HAP-1 (cell line): ENCODE measurements at regions not wholly inside any gene's neighbourhood (a gene's known extent, or its start where the extent isn't known, plus 50 kb on each side); places are given as distances from the start of the nearest gene placed in this dataset.
"Not testable (repeated sequence)": the region's sequence is repeated elsewhere in the genome, so short reads cannot be mapped to it uniquely, and the experiment has no call there.

ENCODE experiments used
- DNase-seq, 2 experiments: peaks; one replicate each; pipeline ENCODE4 v3.0.0-alpha.2; 2016 to 2020; ENCODE audit warnings: low spot score in 2 of 2
- H3K27me3 ChIP-seq: fragments of 250-450 bp; sonication (Bioruptor Pico); 2 replicates; pipeline ENCODE4 v1.5.1; 2020; ENCODE audit warnings: low read depth, mild to moderate bottlenecking, moderate library complexity
- H3K36me3 ChIP-seq: fragments of 250-450 bp; sonication (Bioruptor Pico); replicated peaks from 2 replicates; pipeline ENCODE4 v1.5.1; 2020; ENCODE audit warnings: mild to moderate bottlenecking
- H3K4me1 ChIP-seq: fragments of 250-450 bp; sonication (Bioruptor Pico); 2 replicates; pipeline ENCODE4 v1.5.1; 2020; ENCODE audit warnings: mild to moderate bottlenecking
- H3K4me3 ChIP-seq: fragments of 250-450 bp; sonication (Bioruptor Pico); 2 replicates; pipeline ENCODE4 v1.5.1; 2020; ENCODE audit warnings: mild to moderate bottlenecking, moderate library complexity
- H3K9me3 ChIP-seq: fragments of 250-450 bp; sonication (Bioruptor Pico); 2 replicates; pipeline ENCODE4 v1.5.1; 2020; ENCODE audit warnings: mild to moderate bottlenecking, moderate library complexity
- in situ Hi-C: fragments of 300-500 bp; cut with MboI; formaldehyde crosslinking; loops from 3 replicates; pipeline ENCODE4 v1.14.3; 2020; ENCODE audit warnings: low sequenced_read_pairs, inconsistent platforms, mixed read lengths

GRCh38 chr5:92951746-92952145, 629.3 kb downstream of the NR2F1-AS1 start:
- Histone ChIP-seq H3K9me3 (no peaks in the 10 kb centered on the region), H3K4me1 (no peaks in the 10 kb centered on the region), H3K4me3 (no peak overlapping the region), H3K36me3 (no peaks in the 10 kb centered on the region), H3K27me3 (no peaks in the 10 kb centered on the region)
- DNase-seq, result no peak
- in situ Hi-C loops, result no loop called here

DNA sequence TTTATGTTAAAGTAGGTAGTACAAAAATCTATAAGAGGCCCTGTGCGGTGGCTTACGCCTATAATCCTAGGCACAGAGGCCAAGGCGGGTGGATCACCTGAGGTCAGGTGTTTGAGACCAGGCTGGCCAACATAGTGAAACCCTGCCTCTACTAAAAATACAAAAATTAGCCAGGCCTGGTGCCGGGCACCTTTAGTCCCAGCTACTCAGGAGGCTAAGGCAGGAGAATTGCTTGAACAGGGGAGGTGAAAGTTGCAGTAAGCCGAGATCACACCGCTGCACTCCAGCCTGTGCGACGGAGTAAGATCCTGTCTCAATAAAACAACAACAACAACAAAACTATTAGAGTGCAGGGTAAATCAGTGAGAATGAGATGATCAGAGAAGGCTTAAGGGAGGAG, 634.5 kb downstream of the NR2F1-AS1 start:
- no peaks in the 10 kb centered on the region for H3K36me3 ChIP-seq
- no peak overlapping the region for H3K4me3 ChIP-seq
- in situ Hi-C loops, result no loop called here
- no peaks in the 10 kb centered on the region for H3K27me3 ChIP-seq
- no peaks in the 10 kb centered on the region for H3K9me3 ChIP-seq
- DNase-seq, result no peak
- no peaks in the 10 kb centered on the region for H3K4me1 ChIP-seq

GRCh38 chr5:92945605-92946097, 635.4 kb downstream of the NR2F1-AS1 start:
- Histone ChIP-seq H3K27me3 (no peaks in the 10 kb centered on the region), H3K4me3 (no peak overlapping the region), H3K4me1 (no peaks in the 10 kb centered on the region), H3K9me3 (no peaks in the 10 kb centered on the region), H3K36me3 (no peaks in the 10 kb centered on the region)
- no peak for DNase-seq
- in situ Hi-C loops, result no loop called here

GRCh38 chr5:92944903-92945604, 636.0 kb downstream of the NR2F1-AS1 start:
- no peak overlapping the region for H3K4me3 ChIP-seq
- H3K36me3 ChIP-seq, result no peaks in the 10 kb centered on the region
- H3K4me1 ChIP-seq, result no peaks in the 10 kb centered on the region
- no peak for DNase-seq
- H3K27me3 ChIP-seq, result no peaks in the 10 kb centered on the region
- in situ Hi-C loops, result no loop called here
- no peaks in the 10 kb centered on the region for H3K9me3 ChIP-seq

DNA sequence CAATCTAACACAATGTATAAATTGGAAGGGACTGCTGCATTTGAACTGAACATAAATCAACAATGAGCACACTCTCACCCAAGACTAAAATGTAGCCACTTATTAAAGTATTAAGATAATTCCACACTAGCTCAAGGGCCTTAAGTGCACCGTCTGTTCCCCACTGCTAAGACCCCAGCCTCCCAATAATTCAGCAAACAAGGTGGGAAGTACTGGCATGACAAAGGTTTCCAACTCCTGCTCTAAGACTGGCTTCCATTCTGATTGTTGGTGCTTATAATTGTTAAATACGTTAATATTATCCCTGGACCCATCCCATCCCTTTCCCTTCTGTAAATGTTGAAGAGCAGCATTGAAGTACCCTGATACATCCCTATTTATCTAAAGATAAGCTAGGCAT, 636.7 kb downstream of the NR2F1-AS1 start:
- no peak for DNase-seq
- no peaks in the 10 kb centered on the region for H3K27me3 ChIP-seq
- in situ Hi-C loops, result no loop called here
- H3K4me3 ChIP-seq, result no peak overlapping the region
- H3K9me3 ChIP-seq, result no peaks in the 10 kb centered on the region
- H3K36me3 ChIP-seq, result no peaks in the 10 kb centered on the region
- H3K4me1 ChIP-seq, result no peaks in the 10 kb centered on the region

DNA sequence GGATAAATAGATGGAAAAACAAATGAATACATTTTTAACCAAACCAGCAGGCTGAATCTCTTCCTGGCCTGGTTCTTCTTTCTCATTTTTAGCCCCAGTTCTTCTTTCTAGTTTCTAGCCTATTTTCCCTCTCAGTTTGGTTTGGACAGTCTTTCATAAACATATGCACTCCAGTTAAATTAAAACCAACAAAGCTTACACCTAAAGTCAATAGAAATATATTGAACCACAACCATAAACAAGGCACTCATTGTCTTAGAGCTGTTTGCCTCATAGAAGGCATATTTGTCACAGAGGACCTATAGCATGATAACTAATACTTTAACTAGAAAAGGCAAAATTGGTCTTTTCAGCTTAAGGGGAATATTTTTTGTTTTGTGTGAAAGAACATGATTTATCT, 638.3 kb downstream of the NR2F1-AS1 start:
- Histone ChIP-seq H3K4me1 (no peaks in the 10 kb centered on the region), H3K27me3 (no peaks in the 10 kb centered on the region), H3K36me3 (no peaks in the 10 kb centered on the region), H3K9me3 (no peaks in the 10 kb centered on the region), H3K4me3 (no peak overlapping the region)
- DNase-seq, result no peak
- in situ Hi-C loops, result no loop called here

GRCh38 chr5:92941806-92942205, 639.2 kb downstream of the NR2F1-AS1 start:
- no peak for DNase-seq

DNA sequence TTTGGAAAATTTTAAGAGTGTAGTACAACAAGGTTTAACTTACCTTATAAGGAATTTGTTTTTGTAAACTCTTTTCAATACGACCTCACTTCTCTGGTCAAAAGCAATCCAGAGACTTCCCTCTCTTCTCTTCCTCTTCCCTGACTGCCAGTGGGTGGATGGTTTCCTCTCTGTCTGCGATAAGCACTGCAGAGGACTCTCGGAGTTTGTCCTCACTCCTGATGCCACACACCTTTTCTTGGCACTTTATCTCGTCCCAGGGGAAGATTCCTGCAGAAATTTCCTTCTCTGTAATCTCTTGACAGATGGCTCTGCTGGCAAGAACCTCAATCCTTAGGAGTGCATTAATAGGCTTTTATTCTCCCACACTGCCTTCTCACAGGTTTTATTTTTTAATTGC, 641.6 kb downstream of the NR2F1-AS1 start:
- in situ Hi-C loops, result no loop called here
- H3K9me3 ChIP-seq, result no peaks in the 10 kb centered on the region
- no peak overlapping the region for H3K4me3 ChIP-seq
- no peaks in the 10 kb centered on the region for H3K4me1 ChIP-seq
- no peaks in the 10 kb centered on the region for H3K27me3 ChIP-seq
- H3K36me3 ChIP-seq, result no peaks in the 10 kb centered on the region
- DNase-seq, result no peak

More at GRCh38 chr5:92941806-92942205, 639.2 kb downstream of the NR2F1-AS1 start:
- Histone ChIP-seq H3K4me1 (no peaks in the 10 kb centered on the region), H3K4me3 (no peak overlapping the region), H3K9me3 (no peaks in the 10 kb centered on the region), H3K27me3 (no peaks in the 10 kb centered on the region), H3K36me3 (no peaks in the 10 kb centered on the region)
- in situ Hi-C loops, result no loop called here

GRCh38 chr5:92937396-92937795, 643.6 kb downstream of the NR2F1-AS1 start:
- in situ Hi-C loops, H3K4me3 ChIP-seq, H3K36me3 ChIP-seq, DNase-seq, H3K4me1 ChIP-seq, H3K9me3 ChIP-seq, H3K27me3 ChIP-seq: not testable (repeated sequence)

GRCh38 chr5:92930057-92930456, 651.0 kb downstream of the NR2F1-AS1 start:
- in situ Hi-C loops, result no loop called here

GRCh38 chr5:92927291-92927778, 653.7 kb downstream of the NR2F1-AS1 start:
- DNase-seq, result no peak

More at GRCh38 chr5:92930057-92930456, 651.0 kb downstream of the NR2F1-AS1 start:
- Histone ChIP-seq H3K36me3 (no peaks in the 10 kb centered on the region), H3K27me3 (no peaks in the 10 kb centered on the region), H3K9me3 (no peaks in the 10 kb centered on the region), H3K4me1 (no peaks in the 10 kb centered on the region), H3K4me3 (no peak overlapping the region)
- no peak for DNase-seq

GRCh38 chr5:92923885-92924284, 657.1 kb downstream of the NR2F1-AS1 start:
- Histone ChIP-seq H3K4me1 (no peaks in the 10 kb centered on the region), H3K27me3 (no peaks in the 10 kb centered on the region; the same call in 1 of the 2 replicates), H3K9me3 (no peaks in the 10 kb centered on the region), H3K4me3 (no peak overlapping the region), H3K36me3 (no peaks in the 10 kb centered on the region)
- DNase-seq, result no peak
- in situ Hi-C loops, result no loop called here

More at GRCh38 chr5:92927291-92927778, 653.7 kb downstream of the NR2F1-AS1 start:
- in situ Hi-C loops, result no loop called here
- Histone ChIP-seq H3K9me3 (no peaks in the 10 kb centered on the region), H3K27me3 (no peaks in the 10 kb centered on the region; the same call in 1 of the 2 replicates), H3K36me3 (no peaks in the 10 kb centered on the region), H3K4me3 (no peak overlapping the region), H3K4me1 (no peaks in the 10 kb centered on the region)

DNA sequence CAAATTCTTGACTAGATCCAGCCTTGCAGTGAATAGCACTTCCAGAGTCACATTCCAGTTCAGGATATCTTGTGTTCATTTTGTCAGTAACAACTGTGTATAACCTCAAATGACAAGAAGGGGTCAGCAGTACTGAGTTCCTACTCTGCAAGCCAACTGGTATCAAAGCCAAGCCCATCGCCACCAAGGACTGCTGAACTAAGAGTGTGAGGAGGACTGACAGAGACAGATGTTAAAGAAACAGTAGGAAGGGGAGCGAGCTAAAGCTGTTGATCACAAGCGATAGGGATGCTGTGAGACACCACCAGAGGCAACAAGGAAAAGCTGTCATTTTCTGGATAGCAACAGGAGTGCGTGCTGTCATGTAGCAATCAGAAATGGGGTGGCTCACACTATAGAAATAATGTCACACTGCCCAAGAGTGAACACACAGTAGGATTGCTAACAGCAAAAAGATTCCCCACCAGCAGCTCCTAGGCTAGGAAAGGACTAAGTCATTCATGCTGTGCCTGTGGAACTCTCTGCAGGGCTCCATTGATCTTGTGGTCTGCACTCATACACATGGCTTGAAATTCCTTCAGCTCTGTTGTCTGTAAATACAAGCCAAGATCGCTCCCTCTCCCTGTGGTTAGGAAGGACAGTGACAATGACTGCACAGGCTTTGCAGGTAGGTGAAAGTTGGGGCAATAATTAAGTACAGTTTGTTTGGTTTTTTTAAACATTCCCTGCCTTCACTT, 658.6 kb downstream of the NR2F1-AS1 start:
- DNase-seq, result no peak
- in situ Hi-C loops, result no loop called here

DNA sequence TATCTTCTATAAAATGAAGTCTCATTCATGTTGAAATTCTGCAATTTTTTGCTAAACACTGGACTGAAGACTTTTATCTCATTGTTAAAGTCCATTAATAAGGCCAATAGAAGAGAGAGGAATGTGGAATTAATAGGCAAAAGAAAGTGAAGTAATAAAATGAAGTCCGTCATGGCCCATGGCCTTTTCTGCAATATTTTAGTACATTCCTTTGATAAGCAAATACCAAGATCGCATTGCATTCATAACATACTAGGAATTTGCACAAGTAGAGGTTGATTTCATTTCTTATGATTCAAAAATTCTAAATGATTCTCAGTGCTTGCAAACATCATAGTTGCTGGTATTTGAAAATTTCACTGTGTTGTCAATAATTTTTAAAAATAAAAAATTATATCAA, 664.0 kb downstream of the NR2F1-AS1 start:
- in situ Hi-C loops, result no loop called here
- H3K36me3 ChIP-seq, result no peaks in the 10 kb centered on the region
- DNase-seq, result no peak
- no peak overlapping the region for H3K4me3 ChIP-seq
- H3K9me3 ChIP-seq, result no peaks in the 10 kb centered on the region
- no peaks in the 10 kb centered on the region for H3K27me3 ChIP-seq
- H3K4me1 ChIP-seq, result no peaks in the 10 kb centered on the region

More for the DNA sequence above, 658.6 kb downstream of the NR2F1-AS1 start:
- Histone ChIP-seq H3K36me3 (no peaks in the 10 kb centered on the region), H3K4me3 (no peak overlapping the region), H3K9me3 (no peaks in the 10 kb centered on the region), H3K27me3 (no peaks in the 10 kb centered on the region; the same call in 1 of the 2 replicates), H3K4me1 (no peaks in the 10 kb centered on the region)
